ENCODE measurements at regions not wholly inside any gene's neighbourhood (a gene's known extent, or its start where the extent isn't known, plus 50 kb on each side); places are given as distances from the start of the nearest gene placed in this dataset.

DNA sequence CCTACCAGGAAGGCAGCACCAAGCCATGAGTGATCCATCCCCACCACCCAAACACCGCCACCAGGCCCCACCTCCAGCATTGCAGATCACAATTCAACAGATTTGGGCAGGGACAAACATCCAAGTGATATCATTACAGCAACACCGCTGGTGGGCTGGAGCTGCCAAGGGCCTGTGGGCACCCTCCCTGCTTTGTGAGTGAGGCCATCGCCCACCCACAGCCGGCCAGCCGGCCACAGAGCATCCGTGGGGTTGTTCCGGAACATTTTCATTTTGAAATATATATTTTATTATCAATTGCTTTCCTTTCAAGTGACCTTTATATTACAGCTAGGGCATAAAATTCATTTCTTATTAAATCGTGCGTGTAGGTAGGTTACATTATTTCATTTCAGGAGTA, 286.0 kb upstream of the CDH4 start:
- WGBS, 3 donors, result 75 to 82% (median 77%) methylated on average over 9 of the region's 9 CpGs
- no peak overlapping the region for H3K27ac ChIP-seq
- no peaks in the 10 kb centered on the region for H3K4me1 ChIP-seq (ENCODE audit: insufficient read depth)
- TF ChIP-seq, protein P1, sequence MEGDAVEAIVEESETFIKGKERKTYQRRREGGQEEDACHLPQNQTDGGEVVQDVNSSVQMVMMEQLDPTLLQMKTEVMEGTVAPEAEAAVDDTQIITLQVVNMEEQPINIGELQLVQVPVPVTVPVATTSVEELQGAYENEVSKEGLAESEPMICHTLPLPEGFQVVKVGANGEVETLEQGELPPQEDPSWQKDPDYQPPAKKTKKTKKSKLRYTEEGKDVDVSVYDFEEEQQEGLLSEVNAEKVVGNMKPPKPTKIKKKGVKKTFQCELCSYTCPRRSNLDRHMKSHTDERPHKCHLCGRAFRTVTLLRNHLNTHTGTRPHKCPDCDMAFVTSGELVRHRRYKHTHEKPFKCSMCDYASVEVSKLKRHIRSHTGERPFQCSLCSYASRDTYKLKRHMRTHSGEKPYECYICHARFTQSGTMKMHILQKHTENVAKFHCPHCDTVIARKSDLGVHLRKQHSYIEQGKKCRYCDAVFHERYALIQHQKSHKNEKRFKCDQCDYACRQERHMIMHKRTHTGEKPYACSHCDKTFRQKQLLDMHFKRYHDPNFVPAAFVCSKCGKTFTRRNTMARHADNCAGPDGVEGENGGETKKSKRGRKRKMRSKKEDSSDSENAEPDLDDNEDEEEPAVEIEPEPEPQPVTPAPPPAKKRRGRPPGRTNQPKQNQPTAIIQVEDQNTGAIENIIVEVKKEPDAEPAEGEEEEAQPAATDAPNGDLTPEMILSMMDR (IDR thresholded peaks at IDR 0.05), result no peak
- TF ChIP-seq POLR2A (IDR thresholded peaks at IDR 0.05), result no peak
- no peak for TF ChIP-seq EP300 (IDR thresholded peaks at IDR 0.05)
- intact Hi-C loops (cut with DNase I), result no loop called here
- no peak for DNase-seq
- H3K27me3 ChIP-seq, result no peaks in the 10 kb centered on the region
- H3K36me3 ChIP-seq, result no peaks in the 10 kb centered on the region
- no peaks in the 10 kb centered on the region for H3K9me3 ChIP-seq
- H3K4me3 ChIP-seq, result no peak overlapping the region

DNA sequence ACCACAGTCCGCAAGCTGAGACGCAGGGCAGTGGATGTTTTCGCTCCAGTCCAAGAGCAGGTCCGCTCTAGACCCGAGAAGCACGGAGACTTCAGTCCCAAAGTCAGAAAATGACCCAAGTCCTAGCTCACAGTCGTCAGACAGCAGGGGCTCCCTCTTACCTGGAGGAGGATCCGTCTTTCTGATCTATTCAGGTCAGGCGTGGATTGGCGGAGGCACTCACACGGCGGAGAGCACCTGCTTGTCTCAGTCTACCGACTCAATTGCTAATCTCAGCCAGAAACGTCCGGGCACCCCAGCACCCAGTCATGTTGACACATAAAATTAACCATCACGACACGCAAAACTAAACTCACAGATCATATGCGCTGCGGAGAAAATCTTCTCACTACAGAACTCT, 285.3 kb upstream of the CDH4 start:
- intact Hi-C loops (cut with DNase I), result no loop called here
- 82 to 89% (median 83%) methylated on average over 19 of the region's 19 CpGs for WGBS, 3 donors

DNA sequence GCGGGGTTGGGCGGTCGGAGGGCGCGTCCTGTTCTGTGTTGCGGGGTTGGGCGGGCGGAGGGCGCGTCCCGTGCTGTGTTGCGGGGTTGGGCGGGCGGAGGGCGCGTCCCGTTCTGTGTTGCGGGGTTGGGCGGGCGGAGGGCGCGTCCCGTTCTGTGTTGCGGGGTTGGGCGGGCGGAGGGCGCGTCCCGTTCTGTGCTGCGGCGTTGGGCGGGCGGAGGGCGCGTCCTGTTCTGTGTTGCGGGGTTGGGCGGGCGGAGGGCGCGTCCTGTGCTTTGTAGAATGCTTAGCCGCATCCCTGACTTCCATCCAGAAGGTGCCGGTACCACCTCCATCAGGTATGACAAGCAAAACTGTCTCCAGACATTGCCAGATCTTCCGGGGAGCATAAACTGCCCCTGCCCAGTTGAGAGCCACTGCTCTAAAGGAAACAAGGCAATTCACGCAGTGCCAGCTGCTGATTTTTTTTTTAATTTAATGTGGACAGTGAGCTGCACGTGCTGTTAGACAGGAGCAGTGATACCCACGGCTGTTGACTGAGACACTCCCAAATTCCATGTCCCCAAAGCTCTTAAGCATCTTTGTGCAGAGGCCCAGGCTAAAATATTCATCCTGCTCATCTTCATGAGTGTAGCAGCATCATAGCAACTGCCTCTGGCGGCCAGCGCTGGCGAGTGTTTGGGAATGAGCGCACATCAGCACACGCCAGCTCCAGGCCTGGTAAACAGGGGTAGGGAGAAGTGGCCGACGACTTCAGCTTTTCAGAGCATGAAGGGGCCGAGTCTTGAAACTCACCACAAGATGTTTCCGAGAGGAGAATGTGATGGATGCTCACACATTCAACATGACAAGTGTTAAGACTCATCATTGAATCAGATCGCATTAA, 284.4 kb upstream of the CDH4 start:
- WGBS, 3 donors, result 31 to 89% (median 84%) methylated on average over 55 to 56 of the region's 56 CpGs

More for the DNA sequence above, 285.3 kb upstream of the CDH4 start:
- DNase-seq, result no peak
- no peaks in the 10 kb centered on the region for H3K9me3 ChIP-seq
- no peaks in the 10 kb centered on the region for H3K4me1 ChIP-seq (ENCODE audit: insufficient read depth)
- no peak overlapping the region for H3K4me3 ChIP-seq
- no peak overlapping the region for H3K27ac ChIP-seq
- H3K36me3 ChIP-seq, result no peaks in the 10 kb centered on the region
- TF ChIP-seq EP300 (IDR thresholded peaks at IDR 0.05), result no peak
- no peak for TF ChIP-seq POLR2A (IDR thresholded peaks at IDR 0.05)
- TF ChIP-seq, protein P1 (IDR thresholded peaks at IDR 0.05), result no peak
- H3K27me3 ChIP-seq, result no peaks in the 10 kb centered on the region

DNA sequence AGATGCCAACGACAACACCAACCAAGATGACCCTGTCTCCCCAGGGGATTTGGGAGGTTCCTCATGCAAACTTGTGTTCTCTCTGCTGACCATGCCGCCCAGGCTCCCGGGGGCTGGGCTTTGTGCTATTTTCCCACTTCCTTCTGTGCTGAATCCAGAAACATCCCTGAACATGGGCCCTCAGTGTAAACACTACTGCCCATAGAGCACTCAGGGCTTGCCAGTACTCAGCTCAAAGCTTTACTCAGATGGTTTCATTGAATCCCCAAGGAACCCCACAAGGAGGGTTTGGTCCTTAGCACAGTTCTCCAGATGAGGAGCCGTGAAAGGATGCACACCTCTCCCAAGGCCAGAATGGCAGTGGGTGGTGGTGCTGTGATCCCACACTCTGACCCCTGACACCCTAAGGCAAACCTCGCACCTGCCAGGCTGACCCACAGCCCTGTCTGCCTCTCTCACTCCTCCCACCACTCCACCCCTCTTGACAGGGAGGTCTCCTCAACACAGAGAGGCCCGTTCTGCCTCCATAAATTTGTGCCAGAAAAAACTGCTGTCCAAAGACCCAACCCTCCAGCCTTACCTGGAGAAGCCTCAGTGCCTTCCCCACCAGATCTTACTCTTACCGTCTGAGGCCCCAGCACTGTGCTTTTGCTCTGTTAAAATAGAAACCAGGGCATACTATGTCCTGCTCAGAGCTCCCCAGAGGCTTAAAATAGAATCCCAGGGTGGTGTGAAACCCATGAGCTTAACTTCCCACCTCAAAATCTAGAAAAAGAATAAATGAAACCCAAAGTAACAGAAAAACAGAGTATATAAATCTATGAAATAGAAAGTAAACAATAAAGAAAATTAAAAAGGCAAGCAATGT, 283.0 kb upstream of the CDH4 start:
- TF ChIP-seq, protein P1 (IDR thresholded peaks at IDR 0.05), result no peak
- no peak for TF ChIP-seq EP300 (IDR thresholded peaks at IDR 0.05)
- no peak for TF ChIP-seq POLR2A (IDR thresholded peaks at IDR 0.05)
- Histone ChIP-seq H3K27ac (no peak overlapping the region), H3K27me3 (no peaks in the 10 kb centered on the region), H3K9me3 (no peaks in the 10 kb centered on the region), H3K4me1 (ENCODE audit: insufficient read depth) (no peaks in the 10 kb centered on the region), H3K4me3 (no peak overlapping the region), H3K36me3 (no peaks in the 10 kb centered on the region)
- WGBS, 3 donors, result 75 to 78% (median 78%) methylated on average over 7 of the region's 7 CpGs
- intact Hi-C loops (cut with DNase I), result no loop called here
- no peak for DNase-seq

More for the DNA sequence above, 284.4 kb upstream of the CDH4 start:
- Histone ChIP-seq H3K36me3 (no peaks in the 10 kb centered on the region), H3K9me3 (no peaks in the 10 kb centered on the region), H3K4me1 (ENCODE audit: insufficient read depth) (no peaks in the 10 kb centered on the region), H3K27ac (no peak overlapping the region), H3K27me3 (no peaks in the 10 kb centered on the region), H3K4me3 (no peak overlapping the region)
- TF ChIP-seq POLR2A (IDR thresholded peaks at IDR 0.05), result no peak
- no peak for TF ChIP-seq EP300 (IDR thresholded peaks at IDR 0.05)
- TF ChIP-seq, protein P1 (IDR thresholded peaks at IDR 0.05), result no peak
- intact Hi-C loops (cut with DNase I), result no loop called here
- DNase-seq, result no peak
